ENCODE measurements at regions not wholly inside any gene's neighbourhood (a gene's known extent, or its start where the extent isn't known, plus 50 kb on each side); places are given as distances from the start of the nearest gene placed in this dataset.
"Not testable (repeated sequence)": the region's sequence is repeated elsewhere in the genome, so short reads cannot be mapped to it uniquely, and the experiment has no call there.

DNA sequence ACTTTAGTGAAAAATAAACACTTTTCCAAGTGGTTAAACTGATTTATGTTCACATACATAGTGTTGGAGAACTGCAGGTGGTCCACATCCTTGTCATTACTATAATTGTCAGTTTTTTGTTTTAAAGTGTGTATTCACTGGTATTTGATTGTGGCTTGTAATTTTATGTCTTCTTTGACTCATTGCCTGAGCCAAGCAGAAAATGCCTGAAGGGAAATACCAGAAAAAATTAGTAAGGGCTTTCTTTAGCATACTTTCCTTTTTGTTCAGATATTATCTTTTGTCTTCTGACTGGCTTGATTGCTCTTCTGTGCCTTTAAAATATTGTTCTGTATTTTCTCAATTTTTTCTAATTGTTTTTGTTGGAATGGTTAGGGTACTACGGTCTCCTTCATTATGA is 981.3 kb downstream of the C4orf33 start:
- H3K27me3 ChIP-seq (replicated peaks; ENCODE audit: control insufficient read depth, insufficient read depth, low read length) = no peaks in the 10 kb centered on the region
- no peaks in the 10 kb centered on the region for H3K9me3 ChIP-seq
- TF ChIP-seq, protein P1, sequence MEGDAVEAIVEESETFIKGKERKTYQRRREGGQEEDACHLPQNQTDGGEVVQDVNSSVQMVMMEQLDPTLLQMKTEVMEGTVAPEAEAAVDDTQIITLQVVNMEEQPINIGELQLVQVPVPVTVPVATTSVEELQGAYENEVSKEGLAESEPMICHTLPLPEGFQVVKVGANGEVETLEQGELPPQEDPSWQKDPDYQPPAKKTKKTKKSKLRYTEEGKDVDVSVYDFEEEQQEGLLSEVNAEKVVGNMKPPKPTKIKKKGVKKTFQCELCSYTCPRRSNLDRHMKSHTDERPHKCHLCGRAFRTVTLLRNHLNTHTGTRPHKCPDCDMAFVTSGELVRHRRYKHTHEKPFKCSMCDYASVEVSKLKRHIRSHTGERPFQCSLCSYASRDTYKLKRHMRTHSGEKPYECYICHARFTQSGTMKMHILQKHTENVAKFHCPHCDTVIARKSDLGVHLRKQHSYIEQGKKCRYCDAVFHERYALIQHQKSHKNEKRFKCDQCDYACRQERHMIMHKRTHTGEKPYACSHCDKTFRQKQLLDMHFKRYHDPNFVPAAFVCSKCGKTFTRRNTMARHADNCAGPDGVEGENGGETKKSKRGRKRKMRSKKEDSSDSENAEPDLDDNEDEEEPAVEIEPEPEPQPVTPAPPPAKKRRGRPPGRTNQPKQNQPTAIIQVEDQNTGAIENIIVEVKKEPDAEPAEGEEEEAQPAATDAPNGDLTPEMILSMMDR (IDR thresholded peaks at IDR 0.05; ENCODE audit: insufficient read depth in 1 of 2, low read depth in 1 of 2, low read length in 1 of 2, severe bottlenecking in 1 of 2, unreplicated experiment in 1 of 2) = no peak
- Mint-ChIP-seq H3K27ac (ENCODE audit: unreplicated experiment) (no peak overlapping the region), H3K4me1 (ENCODE audit: low read depth, unreplicated experiment) (peaks cover 10% of the 10 kb centered on the region), H3K27me3 (ENCODE audit: insufficient read depth, unreplicated experiment) (peaks cover 3% of the 10 kb centered on the region), H3K36me3 (ENCODE audit: insufficient read depth, unreplicated experiment) (no peaks in the 10 kb centered on the region), H3K9me3 (ENCODE audit: unreplicated experiment) (no peaks in the 10 kb centered on the region), H3K4me3 (ENCODE audit: unreplicated experiment) (no peak overlapping the region)
- H3K4me3 ChIP-seq (ENCODE audit: low read depth, low read length) = no peak overlapping the region
- ChIA-PET CTCF (no interaction called here), POLR2A (no interaction called here)
- intact Hi-C loops (cut with micrococcal nuclease; ENCODE audit: unreplicated experiment) = no loop called here
- H3K36me3 ChIP-seq (ENCODE audit: control insufficient read depth, insufficient read depth, low read length) = no peaks in the 10 kb centered on the region
- peaks cover 16% of the 10 kb centered on the region for H3K4me1 ChIP-seq
- DNase-seq = no peak
- BruUV-seq (replicated peaks) = no TSS peak

DNA sequence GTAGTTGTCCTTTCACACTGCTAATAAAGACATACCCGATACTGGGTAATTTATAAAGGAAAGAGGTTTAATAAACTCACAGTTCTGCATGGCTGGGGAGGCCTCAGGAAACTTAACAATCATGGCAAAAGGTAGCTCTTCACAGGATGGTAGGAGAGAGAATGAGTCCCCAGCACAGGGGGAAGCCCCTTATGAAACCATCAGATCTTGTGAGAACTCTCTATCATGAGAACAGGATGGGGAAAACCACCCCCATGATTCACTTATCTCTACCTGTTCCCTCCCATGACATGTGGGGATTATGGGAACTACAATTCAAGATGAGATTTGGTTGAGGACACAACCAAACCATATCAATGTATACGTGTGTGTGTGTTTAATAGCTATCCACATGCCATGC is 983.1 kb downstream of the C4orf33 start:
- H3K27me3 ChIP-seq (replicated peaks; ENCODE audit: control insufficient read depth, insufficient read depth, low read length); H3K36me3 ChIP-seq (ENCODE audit: control insufficient read depth, insufficient read depth, low read length); DNase-seq; H3K27me3 Mint-ChIP-seq (ENCODE audit: insufficient read depth, unreplicated experiment); POLR2A ChIA-PET; H3K36me3 Mint-ChIP-seq (ENCODE audit: insufficient read depth, unreplicated experiment); intact Hi-C loops (cut with micrococcal nuclease; ENCODE audit: unreplicated experiment); H3K9me3 ChIP-seq; H3K4me1 ChIP-seq; BruUV-seq (replicated peaks); H3K27ac Mint-ChIP-seq (ENCODE audit: unreplicated experiment); H3K4me1 Mint-ChIP-seq (ENCODE audit: low read depth, unreplicated experiment); H3K4me3 ChIP-seq (ENCODE audit: low read depth, low read length); H3K9me3 Mint-ChIP-seq (ENCODE audit: unreplicated experiment); CTCF ChIA-PET; H3K4me3 Mint-ChIP-seq (ENCODE audit: unreplicated experiment): not testable (repeated sequence)

DNA sequence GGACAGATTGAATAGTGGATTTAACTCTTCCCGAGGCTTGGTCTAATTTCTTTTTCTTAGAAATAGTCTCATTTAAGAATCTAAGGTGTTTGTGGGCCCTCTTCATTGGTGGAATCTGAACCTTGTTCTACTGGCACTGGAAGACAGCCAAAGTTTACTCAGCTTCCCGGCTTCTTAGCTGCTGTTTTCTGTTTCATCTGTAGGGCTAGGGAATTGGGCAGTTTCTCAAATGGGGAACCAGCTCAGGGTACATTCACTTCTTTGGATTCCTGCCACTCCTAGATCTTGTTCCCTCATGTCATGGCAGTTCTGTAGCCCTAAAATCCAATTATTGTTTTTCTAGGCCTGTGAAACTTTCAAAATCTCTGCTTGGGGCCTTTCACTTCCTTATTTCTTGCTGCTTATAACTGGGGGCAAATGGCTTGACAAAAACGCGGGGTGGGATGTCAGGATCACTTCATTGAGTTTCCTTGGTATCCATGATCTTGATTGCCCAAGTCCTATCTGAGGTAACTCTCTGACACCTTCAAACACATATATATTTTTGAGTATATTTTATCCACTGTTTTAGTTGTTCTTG is 985.0 kb downstream of the C4orf33 start:
- no TSS peak for BruUV-seq (replicated peaks)
- no peaks in the 10 kb centered on the region for H3K9me3 ChIP-seq
- TF ChIP-seq, protein P1 (IDR thresholded peaks at IDR 0.05; ENCODE audit: insufficient read depth in 1 of 2, low read depth in 1 of 2, low read length in 1 of 2, severe bottlenecking in 1 of 2, unreplicated experiment in 1 of 2) = no peak
- no peak overlapping the region for H3K4me3 ChIP-seq (ENCODE audit: low read depth, low read length)
- intact Hi-C loops (cut with micrococcal nuclease; ENCODE audit: unreplicated experiment) = no loop called here
- peaks cover 3% of the 10 kb centered on the region for H3K27me3 Mint-ChIP-seq (ENCODE audit: insufficient read depth, unreplicated experiment)
- H3K9me3 Mint-ChIP-seq (ENCODE audit: unreplicated experiment) = no peaks in the 10 kb centered on the region
- POLR2A ChIA-PET = no interaction called here
- no peaks in the 10 kb centered on the region for H3K4me1 ChIP-seq
- H3K4me1 Mint-ChIP-seq (ENCODE audit: low read depth, unreplicated experiment) = no peaks in the 10 kb centered on the region
- no peaks in the 10 kb centered on the region for H3K36me3 ChIP-seq (ENCODE audit: control insufficient read depth, insufficient read depth, low read length)
- DNase-seq = no peak
- no peak overlapping the region for H3K4me3 Mint-ChIP-seq (ENCODE audit: unreplicated experiment)
- no peaks in the 10 kb centered on the region for H3K27me3 ChIP-seq (replicated peaks; ENCODE audit: control insufficient read depth, insufficient read depth, low read length)
- no peak overlapping the region for H3K27ac Mint-ChIP-seq (ENCODE audit: unreplicated experiment)
- H3K36me3 Mint-ChIP-seq (ENCODE audit: insufficient read depth, unreplicated experiment) = no peaks in the 10 kb centered on the region
- CTCF ChIA-PET = no interaction called here

DNA sequence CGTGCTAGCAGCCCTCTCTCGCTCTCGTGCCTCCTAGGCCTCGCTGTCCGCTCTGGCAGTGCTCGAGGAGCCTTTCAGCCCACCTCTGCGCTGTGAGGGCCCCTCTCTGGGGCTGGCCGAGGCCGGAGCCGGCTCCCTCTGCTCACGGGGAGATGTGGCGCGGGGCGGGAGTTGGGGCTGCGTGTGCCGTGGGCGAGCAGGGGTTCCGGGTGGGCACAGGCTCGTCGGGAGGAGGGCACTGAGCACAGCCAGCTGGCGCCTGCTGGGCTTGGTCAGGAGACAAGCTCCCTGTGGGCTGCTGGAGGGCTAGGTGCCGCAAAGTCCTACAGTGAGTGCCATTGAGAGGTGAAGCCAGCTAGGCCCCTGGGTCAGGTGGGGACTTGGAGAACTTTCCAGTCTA is 994.5 kb downstream of the C4orf33 start:
- H3K9me3 Mint-ChIP-seq (ENCODE audit: unreplicated experiment) = no peaks in the 10 kb centered on the region
- POLR2A ChIA-PET = no interaction called here
- intact Hi-C loops (cut with micrococcal nuclease; ENCODE audit: unreplicated experiment) = no loop called here
- no peak overlapping the region for H3K27ac Mint-ChIP-seq (ENCODE audit: unreplicated experiment)
- Histone ChIP-seq H3K9me3 (no peaks in the 10 kb centered on the region), H3K27me3 (replicated peaks; ENCODE audit: control insufficient read depth, insufficient read depth, low read length) (no peaks in the 10 kb centered on the region), H3K4me3 (ENCODE audit: low read depth, low read length) (no peak overlapping the region), H3K36me3 (ENCODE audit: control insufficient read depth, insufficient read depth, low read length) (no peaks in the 10 kb centered on the region), H3K4me1 (no peaks in the 10 kb centered on the region)
- H3K27me3 Mint-ChIP-seq (ENCODE audit: insufficient read depth, unreplicated experiment) = peaks cover 2% of the 10 kb centered on the region
- H3K4me3 Mint-ChIP-seq (ENCODE audit: unreplicated experiment) = no peak overlapping the region
- no TSS peak for BruUV-seq (replicated peaks)
- CTCF ChIA-PET = no interaction called here
- no peak for DNase-seq
- no peaks in the 10 kb centered on the region for H3K4me1 Mint-ChIP-seq (ENCODE audit: low read depth, unreplicated experiment)
- TF ChIP-seq, protein P1 (IDR thresholded peaks at IDR 0.05; ENCODE audit: insufficient read depth in 1 of 2, low read depth in 1 of 2, low read length in 1 of 2, severe bottlenecking in 1 of 2, unreplicated experiment in 1 of 2) = no peak
- no peaks in the 10 kb centered on the region for H3K36me3 Mint-ChIP-seq (ENCODE audit: insufficient read depth, unreplicated experiment)

Measured in Caco-2 (cell line).